Hematopoietic multipotent progenitor cell treated with erythropoietin and hydrocortisone succinate and interleukin-3 and kit ligand, for 8 days (in vitro differentiated cells): ENCODE measurements at regions not wholly inside any gene's neighbourhood (a gene's known extent, or its start where the extent isn't known, plus 50 kb on each side); places are given as distances from the start of the nearest gene placed in this dataset.

Source experiments
- DNase-seq: peaks from one replicate; pipeline ENCODE4 v3.0.0-alpha.2; 2015

GRCh38 chr12:91377436-91377835, 194.8 kb upstream of the DCN start:
- no peak for DNase-seq

- DNase-seq, result no peak
Observed at GRCh38 chr12:91373086-91373485, 190.5 kb upstream of the DCN start.

GRCh38 chr12:91370086-91370868, 187.7 kb upstream of the DCN start:
- no peak for DNase-seq

GRCh38 chr12:91368613-91369012, 186.0 kb upstream of the DCN start:
- DNase-seq, result no peak

GRCh38 chr12:91367234-91367849, 184.7 kb upstream of the DCN start:
- DNase-seq, result peak; percentile 20

- no peak for DNase-seq
Observed at GRCh38 chr12:91364471-91365184, 182.0 kb upstream of the DCN start.

- DNase-seq, result peak; percentile 41
Observed at GRCh38 chr12:91361864-91362263, 179.2 kb upstream of the DCN start.

- no peak for DNase-seq
Observed at GRCh38 chr12:91357381-91357780, 174.8 kb upstream of the DCN start.

- no peak for DNase-seq
Observed at GRCh38 chr12:91356405-91356804, 173.8 kb upstream of the DCN start.

- peak; percentile 52 for DNase-seq
Observed at GRCh38 chr12:91355150-91356006, 172.8 kb upstream of the DCN start.

GRCh38 chr12:91353266-91353665, 170.6 kb upstream of the DCN start:
- no peak for DNase-seq

- DNase-seq, result no peak
Observed at GRCh38 chr12:91349476-91349875, 166.9 kb upstream of the DCN start.

GRCh38 chr12:91347481-91348214, 165.0 kb upstream of the DCN start:
- no peak for DNase-seq

- no peak for DNase-seq
Observed at GRCh38 chr12:91346827-91347226, 164.2 kb upstream of the DCN start.

- no peak for DNase-seq
Observed at GRCh38 chr12:91344408-91344807, 161.8 kb upstream of the DCN start.

GRCh38 chr12:91343010-91343409, 160.4 kb upstream of the DCN start:
- no peak for DNase-seq

- no peak for DNase-seq
Observed at GRCh38 chr12:91339106-91339505, 156.5 kb upstream of the DCN start.

GRCh38 chr12:91335699-91336098, 153.1 kb upstream of the DCN start:
- DNase-seq, result no peak

GRCh38 chr12:91333966-91334365, 151.3 kb upstream of the DCN start:
- no peak for DNase-seq

GRCh38 chr12:91332302-91332701, 149.7 kb upstream of the DCN start:
- DNase-seq, result no peak

- no peak for DNase-seq
Observed at GRCh38 chr12:91331371-91331770, 148.8 kb upstream of the DCN start.

- no peak for DNase-seq
Observed at GRCh38 chr12:91328451-91328850, 145.8 kb upstream of the DCN start.
